HUES64 (cell line): ENCODE measurements at regions not wholly inside any gene's neighbourhood (a gene's known extent, or its start where the extent isn't known, plus 50 kb on each side); places are given as distances from the start of the nearest gene placed in this dataset.

Experiments
- H3K27ac ChIP-seq: 2 replicates; pipeline ENCODE4 v1.7.0; 2013; ENCODE audit warnings: low read depth, low read length, inconsistent platforms
- H3K27me3 ChIP-seq: 2 replicates; pipeline ENCODE4 v1.6.1; 2013; ENCODE audit warnings: mild to moderate bottlenecking, low read length; ENCODE audit not compliant: insufficient read depth
- H3K36me3 ChIP-seq: 2 replicates; pipeline ENCODE4 v1.6.1; 2013; ENCODE audit warnings: mild to moderate bottlenecking, low read length; ENCODE audit not compliant: insufficient read depth
- H3K4me1 ChIP-seq: 2 replicates; pipeline ENCODE4 v1.6.1; 2013; ENCODE audit warnings: mild to moderate bottlenecking, low read length, moderate library complexity; ENCODE audit not compliant: insufficient read depth
- H3K4me3 ChIP-seq: 2 replicates; pipeline ENCODE4 v1.5.1; 2013; ENCODE audit warnings: mild to moderate bottlenecking, low read length, moderate library complexity
- H3K9ac ChIP-seq: 2 replicates; pipeline ENCODE4 v1.6.1; 2013; ENCODE audit warnings: mild to moderate bottlenecking, low read depth, low read length
- H3K9me3 ChIP-seq: 2 replicates; pipeline ENCODE4 v1.6.1; 2013; ENCODE audit warnings: low read depth, low read length; ENCODE audit not compliant: insufficient read depth
- WGBS: fragments of 150-250, 120-280 bp; methylation state at CpG from one replicate; pipeline ENCODE4 v1.1.7; 2013; ENCODE audit warnings: missing lambda C conversion rate; 5-methylcytosine and 5-hydroxymethylcytosine counted together

DNA sequence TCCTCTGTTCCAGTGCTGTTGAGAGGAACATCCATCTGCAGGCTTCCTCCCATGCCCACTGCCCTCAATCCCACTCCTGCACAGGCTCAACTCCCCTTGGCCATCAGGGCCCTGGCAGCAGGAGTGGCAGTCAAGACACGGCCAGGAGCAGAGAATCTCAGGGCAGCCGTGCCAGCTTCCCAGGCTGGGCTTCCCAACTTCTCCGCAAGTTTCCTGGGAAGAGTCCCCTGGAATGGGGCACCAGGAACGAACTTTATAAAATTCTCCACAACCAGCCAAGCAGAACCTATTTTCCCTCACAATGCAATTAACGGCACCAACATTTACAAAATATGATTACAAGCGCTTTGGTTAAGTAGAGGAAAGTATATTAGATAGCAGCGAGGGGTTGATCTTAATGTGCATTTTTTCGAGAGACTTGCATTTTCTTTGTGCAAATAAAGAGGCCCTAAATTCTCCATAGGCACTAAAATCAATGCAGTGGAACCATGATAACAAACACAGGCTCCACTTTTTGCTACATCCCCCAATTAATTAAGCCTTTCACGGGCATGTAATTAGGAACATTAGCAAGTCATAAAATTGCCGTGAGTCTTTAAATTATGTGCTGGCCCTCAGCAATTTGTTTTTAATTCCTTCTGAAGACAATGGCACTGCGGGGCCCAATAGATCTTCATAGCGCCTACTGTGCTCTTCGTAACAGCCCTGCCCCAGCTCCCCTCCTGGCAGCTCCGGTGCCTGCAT, 99.9 kb upstream of the LHX1 start:
- peaks cover 4% of the 10 kb centered on the region for H3K4me1 ChIP-seq
- WGBS = 44% methylated on average over 12 of the region's 14 CpGs
- H3K4me3 ChIP-seq = no peak overlapping the region
- H3K9me3 ChIP-seq = no peaks in the 10 kb centered on the region
- peaks cover 3% of the 10 kb centered on the region; the same call in 1 of the 2 replicates for H3K27me3 ChIP-seq
- H3K9ac ChIP-seq = no peak overlapping the region
- no peak overlapping the region for H3K27ac ChIP-seq
- H3K36me3 ChIP-seq = no peaks in the 10 kb centered on the region

DNA sequence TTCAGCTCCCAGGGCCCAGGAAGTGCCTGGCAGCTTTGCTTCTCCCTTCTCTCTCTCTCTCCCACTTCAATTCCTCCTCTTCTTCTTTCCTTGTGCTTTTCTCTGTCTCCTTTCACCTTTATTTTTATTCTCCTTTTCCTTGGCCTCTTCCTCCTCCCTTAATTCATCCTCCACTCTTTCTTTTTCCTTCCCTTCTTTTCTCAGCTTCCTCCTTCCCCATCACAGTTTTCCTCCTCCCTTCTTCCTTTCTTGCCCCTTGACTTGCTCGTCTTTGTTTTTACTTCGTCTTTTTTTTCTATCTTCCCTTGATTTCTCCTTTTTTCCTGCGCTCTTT, 99.4 kb upstream of the LHX1 start:
- Histone ChIP-seq H3K4me3 (no peak overlapping the region), H3K27ac (no peak overlapping the region), H3K9ac (no peak overlapping the region), H3K4me1 (peaks cover 4% of the 10 kb centered on the region), H3K36me3 (no peaks in the 10 kb centered on the region), H3K9me3 (no peaks in the 10 kb centered on the region), H3K27me3 (peaks cover 3% of the 10 kb centered on the region; the same call in 1 of the 2 replicates)
- WGBS = 72% methylated on average over 3 of the region's 3 CpGs

DNA sequence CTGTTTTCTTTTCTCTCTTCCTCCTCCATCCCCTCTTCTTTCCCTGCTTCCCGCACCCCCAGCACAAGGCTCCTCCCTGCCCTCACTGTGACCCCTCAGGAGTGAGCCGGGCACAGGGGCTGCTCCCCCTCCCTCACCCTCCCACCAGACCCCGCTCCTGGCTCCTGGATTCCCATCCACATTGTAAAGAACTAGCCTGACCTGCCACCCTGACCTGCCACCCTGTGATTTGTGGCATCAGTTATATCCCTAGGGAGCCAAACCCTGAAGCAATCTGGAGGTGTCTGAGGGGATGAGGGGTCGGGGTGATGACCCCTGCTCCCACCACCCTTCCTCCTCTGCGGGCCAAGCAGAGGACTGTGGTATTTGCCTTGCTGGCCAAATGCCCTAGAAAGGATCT, 98.0 kb upstream of the LHX1 start:
- H3K4me1 ChIP-seq = peaks cover 4% of the 10 kb centered on the region
- H3K9ac ChIP-seq = no peak overlapping the region
- 83% methylated on average over 5 of the region's 5 CpGs for WGBS
- H3K27me3 ChIP-seq = peaks cover 6% of the 10 kb centered on the region; the same call in 1 of the 2 replicates
- no peak overlapping the region for H3K27ac ChIP-seq
- H3K4me3 ChIP-seq = no peak overlapping the region
- no peaks in the 10 kb centered on the region for H3K9me3 ChIP-seq
- no peaks in the 10 kb centered on the region for H3K36me3 ChIP-seq

DNA sequence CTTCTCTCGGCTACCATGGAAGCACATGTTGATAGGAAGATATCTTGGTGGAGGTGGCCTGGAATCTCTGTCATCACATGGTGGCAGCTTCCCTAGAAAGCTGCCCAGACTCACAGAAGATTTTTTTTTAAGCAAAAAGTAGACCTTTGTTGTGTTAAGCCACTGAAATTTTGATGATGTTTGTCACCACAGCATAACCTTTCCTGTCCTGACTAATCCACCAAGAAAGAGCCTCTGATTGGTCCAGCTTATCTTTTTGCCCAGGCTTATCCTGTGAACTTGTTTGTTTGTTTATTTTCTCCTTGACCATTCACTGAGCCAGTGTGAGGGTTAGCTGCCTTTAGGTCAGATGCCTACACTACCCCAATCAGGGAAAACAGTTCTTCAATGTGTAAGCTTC, 96.5 kb upstream of the LHX1 start:
- Histone ChIP-seq H3K27me3 (peaks cover 21% of the 10 kb centered on the region), H3K9ac (no peak overlapping the region), H3K36me3 (no peaks in the 10 kb centered on the region), H3K9me3 (no peaks in the 10 kb centered on the region), H3K27ac (no peak overlapping the region), H3K4me3 (no peak overlapping the region), H3K4me1 (peaks cover 4% of the 10 kb centered on the region)
- 97% methylated on average over 1 of the region's 1 CpG for WGBS

DNA sequence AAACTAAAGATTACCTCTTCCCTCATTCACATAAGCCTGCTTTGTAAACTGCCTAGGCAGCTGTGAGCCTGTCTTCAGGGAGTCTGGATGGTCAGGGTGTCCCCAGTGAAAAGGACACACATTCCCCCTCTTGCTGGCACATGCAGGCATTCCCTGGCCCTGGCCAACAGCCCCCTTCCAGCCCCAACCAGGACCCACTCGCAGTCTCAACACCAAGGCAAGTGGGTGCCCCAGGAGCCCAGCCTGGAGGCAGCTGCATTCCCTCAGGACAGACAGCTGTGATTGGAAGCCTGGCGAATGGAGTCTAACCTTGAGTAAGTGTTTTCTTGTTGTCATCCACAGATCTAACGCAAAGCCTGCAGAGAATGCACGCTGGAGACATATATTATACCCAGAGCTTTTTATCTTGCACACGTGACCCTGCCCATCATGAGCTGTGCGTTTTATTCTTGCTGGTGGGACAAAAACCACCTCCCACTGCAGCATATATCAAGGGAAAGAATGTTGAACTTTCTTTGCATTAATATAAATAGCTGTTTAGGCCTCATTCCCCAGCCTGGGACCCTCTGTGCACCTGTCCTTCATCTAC, 95.0 kb upstream of the LHX1 start:
- Histone ChIP-seq H3K9ac (no peak overlapping the region), H3K9me3 (no peaks in the 10 kb centered on the region)
- 77% methylated on average over 6 of the region's 6 CpGs for WGBS

DNA sequence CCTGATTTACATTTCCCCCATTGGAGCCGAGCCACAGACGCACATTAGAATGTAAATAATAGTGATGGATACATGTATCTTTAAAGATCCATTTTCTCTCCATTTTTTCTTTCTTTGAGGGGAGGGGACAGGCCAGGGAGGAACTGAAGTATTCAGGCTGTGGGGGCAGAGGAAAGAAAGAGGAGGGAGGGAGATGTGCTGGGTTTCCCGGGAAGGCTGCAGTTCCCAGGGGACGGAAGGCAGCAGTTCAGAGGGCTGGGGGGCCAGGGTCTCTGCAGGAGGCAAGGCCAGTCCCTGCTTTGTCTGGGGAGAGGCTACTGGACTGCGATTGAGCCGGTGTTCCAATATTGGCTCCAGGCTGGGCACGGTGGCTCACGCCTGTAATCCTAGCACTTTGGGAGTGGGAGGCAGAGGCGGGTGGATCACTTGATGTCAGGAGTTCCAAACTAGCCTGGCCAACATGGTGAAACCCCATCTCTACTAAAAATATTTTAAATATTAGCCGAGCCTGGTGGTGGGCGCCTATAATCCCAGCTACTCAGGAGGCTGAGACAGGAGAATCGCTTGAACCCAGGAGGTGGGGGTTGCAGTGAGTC, 94.2 kb upstream of the LHX1 start:
- Histone ChIP-seq H3K27ac (no peak overlapping the region), H3K36me3 (no peaks in the 10 kb centered on the region), H3K27me3 (peaks cover 37% of the 10 kb centered on the region), H3K9me3 (no peaks in the 10 kb centered on the region), H3K4me3 (no peak overlapping the region; the same call in 1 of the 2 replicates), H3K4me1 (no peaks in the 10 kb centered on the region; the same call in 1 of the 2 replicates), H3K9ac (no peak overlapping the region)
- WGBS = 76% methylated on average over 10 of the region's 12 CpGs

More for the DNA sequence above, 95.0 kb upstream of the LHX1 start:
- H3K27me3 ChIP-seq = peaks cover 32% of the 10 kb centered on the region
- no peak overlapping the region for H3K4me3 ChIP-seq
- peaks cover 3% of the 10 kb centered on the region for H3K4me1 ChIP-seq
- no peak overlapping the region for H3K27ac ChIP-seq
- H3K36me3 ChIP-seq = no peaks in the 10 kb centered on the region

DNA sequence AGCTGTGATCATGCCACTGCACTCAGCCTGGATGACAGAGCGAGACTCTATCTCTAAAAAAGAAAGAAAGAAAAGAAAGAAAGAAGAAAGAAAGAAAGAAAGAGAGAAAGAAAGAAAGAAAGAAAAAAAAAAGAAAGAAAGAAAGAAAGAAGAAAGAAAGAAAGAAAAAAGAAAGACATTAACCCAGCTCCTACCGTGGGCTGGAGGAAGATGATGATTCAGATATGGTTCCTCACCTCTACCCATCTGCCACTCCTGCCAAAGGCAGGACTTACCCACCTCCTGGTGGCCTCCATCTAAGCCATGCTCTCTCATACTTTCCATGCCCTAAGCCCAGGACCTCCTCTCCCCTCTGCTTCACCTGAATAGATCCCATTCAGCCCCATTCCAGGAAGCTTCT, 93.3 kb upstream of the LHX1 start:
- 94% methylated on average over 2 of the region's 2 CpGs for WGBS
- Histone ChIP-seq H3K27ac (no peak overlapping the region), H3K9ac (no peak overlapping the region), H3K4me3 (no peak overlapping the region), H3K36me3 (no peaks in the 10 kb centered on the region), H3K27me3 (peaks cover 40% of the 10 kb centered on the region), H3K9me3 (no peaks in the 10 kb centered on the region), H3K4me1 (no peaks in the 10 kb centered on the region; the same call in none of the 2 replicates)

DNA sequence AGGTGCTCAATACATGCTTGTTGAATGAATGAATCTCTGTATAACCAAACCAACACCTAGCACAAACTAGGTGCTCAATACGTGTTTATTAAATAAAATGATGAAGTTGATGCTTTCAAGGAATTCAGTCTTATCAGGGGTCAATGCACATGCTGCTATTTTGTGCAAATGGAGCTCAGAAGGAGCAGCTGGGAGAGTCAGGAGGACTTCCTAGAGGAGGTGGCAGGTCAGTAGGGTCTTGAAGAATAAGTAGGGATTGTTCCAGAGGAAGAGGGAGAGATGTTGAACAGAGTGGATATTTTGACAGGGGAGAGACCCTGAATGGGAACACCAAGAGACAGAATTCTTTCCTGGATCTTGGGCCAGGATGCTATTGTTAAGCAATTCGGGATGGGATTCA, 92.7 kb upstream of the LHX1 start:
- WGBS = 94% methylated on average over 2 of the region's 2 CpGs
- Histone ChIP-seq H3K4me3 (no peak overlapping the region), H3K9me3 (no peaks in the 10 kb centered on the region), H3K9ac (no peak overlapping the region), H3K36me3 (no peaks in the 10 kb centered on the region), H3K27me3 (peaks cover 40% of the 10 kb centered on the region), H3K27ac (no peak overlapping the region), H3K4me1 (peaks cover 2% of the 10 kb centered on the region)

DNA sequence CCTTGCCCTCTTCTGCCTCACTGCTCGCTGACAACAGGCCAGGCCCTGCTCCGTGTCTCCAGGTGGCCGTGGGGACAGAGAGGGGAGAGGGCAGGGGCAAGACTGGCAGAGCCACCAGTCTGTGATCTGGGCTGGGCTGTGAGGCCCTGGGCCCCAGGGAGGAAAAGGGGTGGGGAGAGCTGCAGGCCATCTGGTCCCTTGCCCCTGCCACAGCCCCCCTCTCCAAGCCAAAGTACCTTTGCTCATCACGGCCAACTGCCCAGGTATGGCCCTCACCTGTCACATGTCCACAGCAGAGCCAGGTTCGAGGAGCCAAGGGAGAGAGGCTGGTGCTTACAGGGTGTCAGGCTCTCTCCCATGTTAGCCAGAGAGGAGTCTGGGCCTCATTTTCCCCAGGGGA, 91.4 kb upstream of the LHX1 start:
- Histone ChIP-seq H3K36me3 (no peaks in the 10 kb centered on the region), H3K27me3 (peaks cover 40% of the 10 kb centered on the region), H3K4me3 (no peak overlapping the region), H3K9ac (no peak overlapping the region), H3K9me3 (no peaks in the 10 kb centered on the region), H3K4me1 (peaks cover 6% of the 10 kb centered on the region), H3K27ac (no peak overlapping the region)
- 82% methylated on average over 5 of the region's 5 CpGs for WGBS

DNA sequence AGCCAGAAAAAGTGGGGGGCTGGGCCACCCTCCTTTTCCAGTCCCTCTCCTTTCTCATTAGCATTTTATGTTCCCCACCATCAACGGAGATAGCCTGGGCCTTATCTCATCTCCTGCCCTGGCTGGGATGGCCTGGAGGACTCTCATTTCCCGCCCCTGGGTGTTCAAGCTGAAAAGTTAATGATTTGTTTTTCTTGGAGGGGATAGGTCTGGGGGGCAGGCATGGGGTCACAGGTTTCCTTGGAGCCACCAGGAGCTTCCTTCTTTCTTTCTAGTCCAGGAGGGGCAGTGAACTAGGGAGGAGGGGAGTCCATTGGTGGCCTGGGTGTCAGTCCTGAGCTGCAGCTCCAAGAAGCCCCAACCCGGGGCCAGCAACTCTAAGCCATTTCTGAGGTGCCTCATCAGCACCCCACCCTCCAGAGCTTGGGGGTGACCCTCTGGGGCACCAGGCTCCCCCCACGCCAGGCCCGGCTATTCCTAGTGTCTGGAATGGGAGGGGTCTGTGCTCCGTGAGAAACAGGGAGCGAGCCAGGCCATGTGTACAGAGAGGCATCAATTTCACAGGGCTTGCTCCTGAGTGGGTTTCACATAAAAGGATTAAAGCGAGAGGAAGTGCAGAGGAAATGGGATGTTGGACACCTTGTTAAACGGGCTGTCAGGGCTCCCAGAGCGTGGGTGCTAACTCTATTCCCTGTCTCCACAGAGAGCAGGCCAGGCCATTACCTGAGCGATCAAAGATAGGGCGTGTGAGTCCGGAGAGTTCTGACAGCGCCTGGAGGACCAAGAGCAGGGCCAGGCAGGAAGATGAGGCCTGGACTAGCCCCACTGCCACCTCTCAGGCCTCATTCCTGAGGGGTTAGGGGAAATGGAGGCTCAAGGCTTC, 90.6 kb upstream of the LHX1 start:
- Histone ChIP-seq H3K9ac (no peak overlapping the region), H3K4me1 (peaks cover 6% of the 10 kb centered on the region), H3K27ac (no peak overlapping the region), H3K4me3 (no peak overlapping the region), H3K27me3 (peaks cover 40% of the 10 kb centered on the region), H3K36me3 (no peaks in the 10 kb centered on the region), H3K9me3 (no peaks in the 10 kb centered on the region)
- 79% methylated on average over 14 of the region's 14 CpGs for WGBS
